ENCODE measurements at regions not wholly inside any gene's neighbourhood (a gene's known extent, or its start where the extent isn't known, plus 50 kb on each side); places are given as distances from the start of the nearest gene placed in this dataset.

DNA sequence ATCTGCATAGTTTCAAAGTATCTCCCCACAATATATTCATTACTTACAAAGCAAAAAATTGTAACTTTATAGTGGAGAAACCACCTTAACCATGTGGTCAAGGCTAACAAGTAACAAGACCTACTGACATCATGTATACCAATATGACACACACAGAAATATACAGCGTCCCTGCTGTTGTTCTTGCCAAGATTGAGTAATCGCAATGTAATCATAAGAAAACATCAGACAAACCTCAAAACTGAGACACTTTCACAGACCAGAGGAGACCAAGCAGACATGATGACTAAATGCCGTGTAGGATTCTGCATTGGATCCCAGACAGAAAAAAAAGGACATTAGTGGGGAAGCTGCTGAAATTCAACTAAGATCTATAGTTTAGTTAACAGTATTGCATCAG lies 123.0 kb downstream of the ACAA2 start:
- TF ChIP-seq, protein P1, sequence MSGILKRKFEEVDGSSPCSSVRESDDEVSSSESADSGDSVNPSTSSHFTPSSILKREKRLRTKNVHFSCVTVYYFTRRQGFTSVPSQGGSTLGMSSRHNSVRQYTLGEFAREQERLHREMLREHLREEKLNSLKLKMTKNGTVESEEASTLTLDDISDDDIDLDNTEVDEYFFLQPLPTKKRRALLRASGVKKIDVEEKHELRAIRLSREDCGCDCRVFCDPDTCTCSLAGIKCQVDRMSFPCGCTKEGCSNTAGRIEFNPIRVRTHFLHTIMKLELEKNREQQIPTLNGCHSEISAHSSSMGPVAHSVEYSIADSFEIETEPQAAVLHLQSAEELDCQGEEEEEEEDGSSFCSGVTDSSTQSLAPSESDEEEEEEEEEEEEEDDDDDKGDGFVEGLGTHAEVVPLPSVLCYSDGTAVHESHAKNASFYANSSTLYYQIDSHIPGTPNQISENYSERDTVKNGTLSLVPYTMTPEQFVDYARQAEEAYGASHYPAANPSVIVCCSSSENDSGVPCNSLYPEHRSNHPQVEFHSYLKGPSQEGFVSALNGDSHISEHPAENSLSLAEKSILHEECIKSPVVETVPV (CRISPR knock-in tag; IDR thresholded peaks at IDR 0.05): no peak
- no peak for TF ChIP-seq OSR1 (CRISPR knock-in tag; IDR thresholded peaks at IDR 0.05)
- no peak for TF ChIP-seq PATZ1 (CRISPR knock-in tag; IDR thresholded peaks at IDR 0.05; ENCODE audit: borderline replicate concordance)
- TF ChIP-seq ZFP3 (CRISPR knock-in tag; IDR thresholded peaks at IDR 0.05): no peak
- TF ChIP-seq ZNF70 (CRISPR knock-in tag; IDR thresholded peaks at IDR 0.05): no peak
- TF ChIP-seq ARNTL (CRISPR knock-in tag; IDR thresholded peaks at IDR 0.05; ENCODE audit: borderline replicate concordance, low read depth): no peak
- no peak for TF ChIP-seq ZFP30 (CRISPR knock-in tag; IDR thresholded peaks at IDR 0.05)
- no peak for TF ChIP-seq CSDC2 (CRISPR knock-in tag; IDR thresholded peaks at IDR 0.05)

Measured in SK-N-SH treated with all-trans-retinoic acid at 6 μM for 48 hours (cell line).